CD4-positive, alpha-beta T cell (primary cell): ENCODE measurements at regions not wholly inside any gene's neighbourhood (a gene's known extent, or its start where the extent isn't known, plus 50 kb on each side); places are given as distances from the start of the nearest gene placed in this dataset.

Source experiments
- ATAC-seq: fragments of 200-7000 bp; cut with Tn5 transposase; one replicate; pipeline ENCODE4 v1.10.0; 2022; ENCODE audit warnings: mild to moderate bottlenecking; ENCODE audit not compliant: poor library complexity
- CTCF ChIA-PET: fragments of 350-600 bp; sonication (Branson Sonifier 250); formaldehyde crosslinking; loops from one replicate; lab custom pipeline; 2021; ENCODE audit warnings: antibody characterized with exemption, inconsistent platforms; lab: Charles Lee
- POLR2A ChIA-PET: fragments of 350-600 bp; sonication (Branson Sonifier 250); formaldehyde crosslinking; loops from one replicate; lab custom pipeline; 2021; ENCODE audit warnings: antibody characterized with exemption, inconsistent platforms; lab: Charles Lee
- DNase-seq, 14 experiments: peaks; one replicate each; pipeline ENCODE4 v3.0.0-alpha.2; 2013 to 2020; ENCODE audit warnings: mixed read lengths in 2 of 14
- H3K27ac ChIP-seq, 2 donors: one replicate each; pipeline versions ENCODE4 v1.5.1 to v1.7.0; 2013; ENCODE audit warnings: low read length in 2 of 2, low read depth in 1 of 2, mild to moderate bottlenecking in 1 of 2
- H3K27me3 ChIP-seq, 2 experiments: 1 replicate in 1 of 2; 2 replicates in 1 of 2; pipeline versions ENCODE4 v1.6.1 to v1.7.0; 2013; ENCODE audit warnings: low read length in 2 of 2, control low read depth in 1 of 2, mild to moderate bottlenecking in 1 of 2, moderate library complexity in 1 of 2; ENCODE audit not compliant: insufficient read depth in 2 of 2, control insufficient read depth in 1 of 2
- H3K36me3 ChIP-seq: one replicate; pipeline ENCODE4 v1.6.1; 2013; ENCODE audit warnings: low read length, control low read depth; ENCODE audit not compliant: insufficient read depth
- H3K4me1 ChIP-seq: one replicate; pipeline ENCODE4 v1.6.1; 2013; ENCODE audit warnings: low read length, control low read depth; ENCODE audit not compliant: insufficient read depth
- H3K4me3 ChIP-seq: one replicate; pipeline ENCODE4 v1.5.1; 2013; ENCODE audit warnings: mild to moderate bottlenecking, low read length, moderate library complexity
- H3K9me3 ChIP-seq, 2 experiments: 1 replicate in 1 of 2; 2 replicates in 1 of 2; pipeline versions ENCODE4 v1.6.1 to v1.7.0; 2013; ENCODE audit warnings: low read length in 2 of 2, mild to moderate bottlenecking in 2 of 2, control low read depth in 1 of 2, moderate library complexity in 1 of 2; ENCODE audit not compliant: control insufficient read depth in 1 of 2, insufficient read depth in 1 of 2
- H3K27ac Mint-ChIP-seq: one replicate; pipeline ENCODE4 v1.8.0; 2020; ENCODE audit warnings: mixed read lengths
- H3K27me3 Mint-ChIP-seq: one replicate; pipeline ENCODE4 v1.8.0; 2021; ENCODE audit warnings: mixed read lengths
- H3K36me3 Mint-ChIP-seq: one replicate; pipeline ENCODE4 v1.8.0; 2021; ENCODE audit warnings: low read depth, mixed read lengths
- H3K4me1 Mint-ChIP-seq: one replicate; pipeline ENCODE4 v1.8.0; 2021; ENCODE audit warnings: low read depth, mixed read lengths
- H3K4me3 Mint-ChIP-seq: one replicate; pipeline ENCODE4 v1.8.0; 2020; ENCODE audit warnings: mild to moderate bottlenecking, mixed read lengths
- H3K9me3 Mint-ChIP-seq: one replicate; pipeline ENCODE4 v1.8.0; 2020; ENCODE audit warnings: mixed read lengths
- CTCF ChIP-seq: fragments of 200-600 bp; IDR thresholded peaks from one replicate; pipeline ENCODE4 v1.8.0; 2022; ENCODE audit warnings: antibody characterized with exemption, mild to moderate bottlenecking
- intact Hi-C, 2 experiments: fragments of 100-400 bp; cut with DNase I in 1 of 2; cut with micrococcal nuclease in 1 of 2; formaldehyde crosslinking; loops; one replicate each; pipeline versions ENCODE4 v1.15.1 to v1.9.0; 2023 to 2025; cut with DNase I, micrococcal nuclease

GRCh38 chr21:27108701-27109100, 141.8 kb upstream of the ADAMTS5 start:
- no peaks in the 10 kb centered on the region for H3K4me1 Mint-ChIP-seq
- Histone ChIP-seq H3K9me3 (no peaks in the 10 kb centered on the region), H3K27ac (no peak overlapping the region), H3K4me3 (no peak overlapping the region), H3K36me3 (no peaks in the 10 kb centered on the region), H3K4me1 (no peaks in the 10 kb centered on the region), H3K27me3 (no peaks in the 10 kb centered on the region)
- H3K36me3 Mint-ChIP-seq, result no peaks in the 10 kb centered on the region
- ATAC-seq (no peak), DNase-seq (no peak)
- no peaks in the 10 kb centered on the region for H3K27me3 Mint-ChIP-seq
- H3K9me3 Mint-ChIP-seq, result peaks cover 3% of the 10 kb centered on the region
- no peak for TF ChIP-seq CTCF
- no peak overlapping the region for H3K4me3 Mint-ChIP-seq
- POLR2A ChIA-PET, result no interaction called here
- H3K27ac Mint-ChIP-seq, result no peak overlapping the region
- CTCF ChIA-PET, result no interaction called here
- intact Hi-C loops, result no loop called here

- no peaks in the 10 kb centered on the region for H3K27me3 ChIP-seq
- ChIA-PET POLR2A (no interaction called here), CTCF (no interaction called here)
- H3K9me3 ChIP-seq, result no peaks in the 10 kb centered on the region
- H3K36me3 ChIP-seq, result no peaks in the 10 kb centered on the region
- Mint-ChIP-seq H3K27ac (no peak overlapping the region), H3K4me3 (no peak overlapping the region), H3K36me3 (no peaks in the 10 kb centered on the region), H3K9me3 (peaks cover 3% of the 10 kb centered on the region), H3K27me3 (no peaks in the 10 kb centered on the region), H3K4me1 (no peaks in the 10 kb centered on the region)
- intact Hi-C loops, result no loop called here
- TF ChIP-seq CTCF, result no peak
- DNase-seq (no peak), ATAC-seq (no peak)
- no peaks in the 10 kb centered on the region for H3K4me1 ChIP-seq
- H3K27ac ChIP-seq, result no peak overlapping the region
- H3K4me3 ChIP-seq, result no peak overlapping the region
These were observed 141.3 kb upstream of the ADAMTS5 start for GRCh38 chr21:27108228-27108627.

GRCh38 chr21:27104846-27105431, 138.1 kb upstream of the ADAMTS5 start:
- ChIA-PET POLR2A (no interaction called here), CTCF (no interaction called here)
- intact Hi-C loops, result no loop called here
- no peaks in the 10 kb centered on the region for H3K36me3 Mint-ChIP-seq
- no peak overlapping the region for H3K4me3 Mint-ChIP-seq
- ATAC-seq, result no peak
- H3K9me3 Mint-ChIP-seq, result peaks cover 8% of the 10 kb centered on the region
- no peaks in the 10 kb centered on the region for H3K27me3 ChIP-seq
- H3K27ac Mint-ChIP-seq, result no peak overlapping the region
- no peaks in the 10 kb centered on the region for H3K4me1 ChIP-seq
- DNase-seq, result no peak
- H3K27me3 Mint-ChIP-seq, result no peaks in the 10 kb centered on the region
- TF ChIP-seq CTCF, result no peak
- no peaks in the 10 kb centered on the region for H3K4me1 Mint-ChIP-seq
- H3K36me3 ChIP-seq, result no peaks in the 10 kb centered on the region
- no peak overlapping the region for H3K4me3 ChIP-seq
- H3K27ac ChIP-seq, result no peak overlapping the region
- H3K9me3 ChIP-seq, result no peaks in the 10 kb centered on the region
